IMR-90 (cell line): ENCODE measurements at regions not wholly inside any gene's neighbourhood (a gene's known extent, or its start where the extent isn't known, plus 50 kb on each side); places are given as distances from the start of the nearest gene placed in this dataset.

Source experiments
- BHLHE40 ChIP-seq: fragments of 150-350 bp; IDR thresholded peaks from 2 replicates; pipeline ENCODE4 v1.6.1; 2016; ENCODE audit warnings: mild to moderate bottlenecking, low read depth, low read length
- CEBPB ChIP-seq: IDR thresholded peaks from 2 replicates; pipeline ENCODE4 v1.6.1; 2012; ENCODE audit warnings: low read depth, low read length, improper control_type of control experiment
- CHD1 ChIP-seq: IDR thresholded peaks from 2 replicates; pipeline ENCODE4 v1.6.1; 2012; ENCODE audit warnings: low read depth, low read length, improper control_type of control experiment
- ELK1 ChIP-seq: fragments of 150-350 bp; IDR thresholded peaks from 2 replicates; pipeline ENCODE4 v1.6.1; 2016; ENCODE audit warnings: low read depth, mild to moderate bottlenecking, low read length, moderate library complexity, borderline replicate concordance
- FOS ChIP-seq: fragments of 150-350 bp; IDR thresholded peaks from 2 replicates; pipeline ENCODE4 v1.6.1; 2016; ENCODE audit warnings: low read depth, low read length
- MAFK ChIP-seq: IDR thresholded peaks from 2 replicates; pipeline ENCODE4 v1.6.1; 2012; ENCODE audit warnings: low read depth, low read length, improper control_type of control experiment
- MXI1 ChIP-seq: IDR thresholded peaks from 2 replicates; pipeline ENCODE4 v1.6.1; 2012; ENCODE audit warnings: low read depth, mild to moderate bottlenecking, low read length, moderate library complexity, borderline replicate concordance
- POLR2A ChIP-seq: IDR thresholded peaks from 2 replicates; pipeline ENCODE4 v1.6.1; 2012; ENCODE audit warnings: mild to moderate bottlenecking, low read depth, low read length
- RAD21 ChIP-seq: IDR thresholded peaks from 2 replicates; pipeline ENCODE4 v1.6.1; 2012; ENCODE audit warnings: low read length, improper control_type of control experiment
- RFX5 ChIP-seq: IDR thresholded peaks from 2 replicates; pipeline ENCODE4 v1.8.0; 2012; ENCODE audit warnings: low read depth, mild to moderate bottlenecking, low read length, moderate library complexity
- SMC3 ChIP-seq: fragments of 150-350 bp; IDR thresholded peaks from 2 replicates; pipeline ENCODE4 v1.6.1; 2016; ENCODE audit warnings: low read depth, mild to moderate bottlenecking, antibody characterized with exemption, low read length, moderate library complexity
- USF2 ChIP-seq: fragments of 150-350 bp; IDR thresholded peaks from 2 replicates; pipeline ENCODE4 v1.6.1; 2017; ENCODE audit warnings: mild to moderate bottlenecking, antibody characterized with exemption, low read length, low read depth
- TF ChIP-seq, protein P1 (sequence below): conservative IDR thresholded peaks from 2 replicates; pipeline ENCODE4 v1.5.1; 2012; ENCODE audit warnings: mild to moderate bottlenecking, low read depth, low read length, improper control_type of control experiment

DNA sequence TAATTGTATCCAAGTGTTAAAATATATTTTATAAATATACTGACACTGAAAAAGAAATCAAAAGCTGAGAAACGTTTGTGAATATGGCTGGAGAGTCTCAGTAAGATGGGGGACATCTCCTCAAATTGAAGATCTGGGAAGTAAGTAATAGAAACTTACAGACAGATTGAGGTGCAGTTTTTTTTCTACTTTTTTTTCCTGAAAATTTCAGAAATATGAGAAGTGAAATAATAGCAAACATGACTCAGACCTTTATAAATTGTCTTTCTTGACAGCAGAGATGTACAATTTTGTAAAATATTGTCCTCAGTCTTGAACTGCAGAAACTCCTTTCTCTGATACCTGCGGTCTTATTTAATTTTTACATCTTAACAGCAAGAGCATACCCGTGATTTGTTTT, 347.1 kb downstream of the UTRN start:
- TF ChIP-seq MXI1, result no peak
- TF ChIP-seq, protein P1, sequence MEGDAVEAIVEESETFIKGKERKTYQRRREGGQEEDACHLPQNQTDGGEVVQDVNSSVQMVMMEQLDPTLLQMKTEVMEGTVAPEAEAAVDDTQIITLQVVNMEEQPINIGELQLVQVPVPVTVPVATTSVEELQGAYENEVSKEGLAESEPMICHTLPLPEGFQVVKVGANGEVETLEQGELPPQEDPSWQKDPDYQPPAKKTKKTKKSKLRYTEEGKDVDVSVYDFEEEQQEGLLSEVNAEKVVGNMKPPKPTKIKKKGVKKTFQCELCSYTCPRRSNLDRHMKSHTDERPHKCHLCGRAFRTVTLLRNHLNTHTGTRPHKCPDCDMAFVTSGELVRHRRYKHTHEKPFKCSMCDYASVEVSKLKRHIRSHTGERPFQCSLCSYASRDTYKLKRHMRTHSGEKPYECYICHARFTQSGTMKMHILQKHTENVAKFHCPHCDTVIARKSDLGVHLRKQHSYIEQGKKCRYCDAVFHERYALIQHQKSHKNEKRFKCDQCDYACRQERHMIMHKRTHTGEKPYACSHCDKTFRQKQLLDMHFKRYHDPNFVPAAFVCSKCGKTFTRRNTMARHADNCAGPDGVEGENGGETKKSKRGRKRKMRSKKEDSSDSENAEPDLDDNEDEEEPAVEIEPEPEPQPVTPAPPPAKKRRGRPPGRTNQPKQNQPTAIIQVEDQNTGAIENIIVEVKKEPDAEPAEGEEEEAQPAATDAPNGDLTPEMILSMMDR, result no peak
- no peak for TF ChIP-seq POLR2A
- TF ChIP-seq CEBPB, result no peak
- no peak for TF ChIP-seq MAFK
- no peak for TF ChIP-seq FOS
- no peak for TF ChIP-seq RFX5
- no peak for TF ChIP-seq SMC3
- TF ChIP-seq CHD1, result no peak
- TF ChIP-seq BHLHE40, result no peak
- no peak for TF ChIP-seq ELK1
- TF ChIP-seq USF2, result no peak
- no peak for TF ChIP-seq RAD21
